Right kidney (tissue), 1 donor: ENCODE measurements at regions not wholly inside any gene's neighbourhood (a gene's known extent, or its start where the extent isn't known, plus 50 kb on each side); places are given as distances from the start of the nearest gene placed in this dataset.

Experiments
- DNase-seq: peaks from one replicate; pipeline ENCODE4 v3.0.0-alpha.2; 2016

- DNase-seq, result no peak
These were observed 229.8 kb upstream of the TARS1 start for GRCh38 chr5:33210978-33211377.

- no peak for DNase-seq
These were observed 228.3 kb upstream of the TARS1 start for GRCh38 chr5:33212439-33212838.

- DNase-seq, result no peak
These were observed 227.9 kb upstream of the TARS1 start for GRCh38 chr5:33212900-33213299.

- DNase-seq, result no peak
These were observed 217.0 kb upstream of the TARS1 start for GRCh38 chr5:33223563-33224284.

- DNase-seq, result no peak
These were observed 216.3 kb upstream of the TARS1 start for GRCh38 chr5:33224285-33224961.

- DNase-seq, result no peak
These were observed 213.5 kb upstream of the TARS1 start for GRCh38 chr5:33227247-33227646.

- DNase-seq, result no peak
These were observed 213.0 kb upstream of the TARS1 start for GRCh38 chr5:33227746-33228145.

- no peak for DNase-seq
These were observed 212.6 kb upstream of the TARS1 start for GRCh38 chr5:33228149-33228548.

GRCh38 chr5:33229216-33229615, 211.5 kb upstream of the TARS1 start:
- DNase-seq, result no peak

- DNase-seq, result no peak
These were observed 210.2 kb upstream of the TARS1 start for GRCh38 chr5:33230467-33231078.

GRCh38 chr5:33231214-33231710, 209.5 kb upstream of the TARS1 start:
- DNase-seq, result no peak

GRCh38 chr5:33231935-33232334, 208.8 kb upstream of the TARS1 start:
- no peak for DNase-seq

GRCh38 chr5:33232731-33233505, 207.8 kb upstream of the TARS1 start:
- no peak for DNase-seq

- no peak for DNase-seq
These were observed 205.5 kb upstream of the TARS1 start for GRCh38 chr5:33235304-33235703.

- DNase-seq, result no peak
These were observed 204.9 kb upstream of the TARS1 start for GRCh38 chr5:33235824-33236223.

GRCh38 chr5:33237471-33237870, 203.3 kb upstream of the TARS1 start:
- no peak for DNase-seq

GRCh38 chr5:33238826-33239695, 201.7 kb upstream of the TARS1 start:
- no peak for DNase-seq

GRCh38 chr5:33240558-33240957, 200.2 kb upstream of the TARS1 start:
- DNase-seq, result no peak

- no peak for DNase-seq
These were observed 199.0 kb upstream of the TARS1 start for GRCh38 chr5:33241802-33242201.

GRCh38 chr5:33242277-33242676, 198.5 kb upstream of the TARS1 start:
- DNase-seq, result no peak

GRCh38 chr5:33244441-33245150, 196.2 kb upstream of the TARS1 start:
- DNase-seq, result no peak
